Mesenchymal stem cell (in vitro differentiated cells and primary cell): ENCODE measurements at regions not wholly inside any gene's neighbourhood (a gene's known extent, or its start where the extent isn't known, plus 50 kb on each side); places are given as distances from the start of the nearest gene placed in this dataset.

Experiments used
- DNase-seq: peaks from one replicate; pipeline ENCODE4 v3.0.0-alpha.2; 2013
- H2AFZ ChIP-seq: one replicate; pipeline ENCODE4 v1.6.1; 2013; ENCODE audit warnings: low read depth, mild to moderate bottlenecking, control low read depth, inconsistent platforms, low read length, moderate library complexity
- H2AK5ac ChIP-seq: 2 replicates; pipeline ENCODE4 v1.6.1; 2013; ENCODE audit warnings: low read length, moderate library complexity, mild to moderate bottlenecking, inconsistent platforms; ENCODE audit not compliant: severe bottlenecking
- H2BK120ac ChIP-seq: one replicate; pipeline ENCODE4 v1.6.1; 2013; ENCODE audit warnings: low read depth, mild to moderate bottlenecking, inconsistent platforms, low read length, moderate library complexity
- H2BK12ac ChIP-seq, 2 experiments: one replicate each; pipeline ENCODE4 v1.6.1; 2013; ENCODE audit warnings: inconsistent platforms in 2 of 2, low read length in 2 of 2, mild to moderate bottlenecking in 2 of 2, moderate library complexity in 2 of 2, control low read depth in 1 of 2
- H2BK15ac ChIP-seq: one replicate; pipeline ENCODE4 v1.6.1; 2013; ENCODE audit warnings: mild to moderate bottlenecking, low read depth, inconsistent platforms; ENCODE audit not compliant: poor library complexity, severe bottlenecking
- H2BK5ac ChIP-seq: 2 replicates; pipeline ENCODE4 v1.6.1; 2013; ENCODE audit warnings: low read depth, mild to moderate bottlenecking, low read length, control low read depth, inconsistent platforms; ENCODE audit not compliant: poor library complexity, severe bottlenecking
- H3K14ac ChIP-seq, 2 experiments: one replicate each; pipeline ENCODE4 v1.6.1; 2013; ENCODE audit warnings: inconsistent platforms in 2 of 2, low read length in 2 of 2, control low read depth in 1 of 2, mild to moderate bottlenecking in 1 of 2, moderate library complexity in 1 of 2
- H3K18ac ChIP-seq, 2 experiments: one replicate each; pipeline ENCODE4 v1.6.1; 2013; ENCODE audit warnings: inconsistent platforms in 2 of 2, low read length in 2 of 2, control low read depth in 1 of 2, low read depth in 1 of 2, mild to moderate bottlenecking in 1 of 2
- H3K23ac ChIP-seq, 2 experiments: one replicate each; pipeline ENCODE4 v1.6.1; 2013; ENCODE audit warnings: inconsistent platforms in 2 of 2, low read length in 2 of 2, mild to moderate bottlenecking in 2 of 2, moderate library complexity in 2 of 2, control low read depth in 1 of 2
- H3K27ac ChIP-seq: 2 replicates; pipeline ENCODE4 v1.5.1; 2013; ENCODE audit warnings: mild to moderate bottlenecking, moderate library complexity, low read length, control low read depth, inconsistent platforms; ENCODE audit not compliant: poor library complexity, severe bottlenecking
- H3K27me3 ChIP-seq, 2 experiments: 2 replicates each; pipeline versions ENCODE4 v1.6.1 to v1.7.0; 2013; ENCODE audit warnings: low read length in 2 of 2, mild to moderate bottlenecking in 2 of 2, moderate library complexity in 2 of 2, control low read depth in 1 of 2, inconsistent platforms in 1 of 2; ENCODE audit not compliant: control insufficient read depth in 1 of 2, insufficient read depth in 1 of 2
- H3K36me3 ChIP-seq, 2 experiments: 2 replicates each; pipeline versions ENCODE4 v1.6.1 to v1.7.0; 2013; ENCODE audit warnings: low read length in 2 of 2, control low read depth in 1 of 2, inconsistent platforms in 1 of 2, low read depth in 1 of 2, mild to moderate bottlenecking in 1 of 2; ENCODE audit not compliant: insufficient read depth in 2 of 2, control insufficient read depth in 1 of 2
- H3K4ac ChIP-seq, 2 experiments: one replicate each; pipeline ENCODE4 v1.6.1; 2013; ENCODE audit warnings: inconsistent platforms in 2 of 2, low read length in 2 of 2, mild to moderate bottlenecking in 2 of 2, moderate library complexity in 2 of 2, control low read depth in 1 of 2, low read depth in 1 of 2
- H3K4me1 ChIP-seq: 2 replicates; pipeline ENCODE4 v1.6.1; 2013; ENCODE audit warnings: low read depth, low read length, control low read depth; ENCODE audit not compliant: control insufficient read depth, insufficient read depth
- H3K4me2 ChIP-seq: 2 replicates; pipeline ENCODE4 v1.6.1; 2013; ENCODE audit warnings: low read length, mild to moderate bottlenecking, inconsistent platforms; ENCODE audit not compliant: poor library complexity, severe bottlenecking
- H3K4me3 ChIP-seq, 2 experiments: 2 replicates each; pipeline versions ENCODE4 v1.5.1 to v1.7.0; 2013; ENCODE audit warnings: low read length in 2 of 2, mild to moderate bottlenecking in 2 of 2, control low read depth in 1 of 2, low read depth in 1 of 2; ENCODE audit not compliant: insufficient read depth in 1 of 2
- H3K79me1 ChIP-seq: replicated peaks from 2 replicates; pipeline ENCODE4 v1.6.1; 2013; ENCODE audit warnings: mild to moderate bottlenecking, control low read depth, low read length, inconsistent platforms; ENCODE audit not compliant: poor library complexity, severe bottlenecking
- H3K9ac ChIP-seq: 2 replicates; pipeline ENCODE4 v1.7.0; 2013; ENCODE audit warnings: mild to moderate bottlenecking, low read length, moderate library complexity
- H3K9me3 ChIP-seq: 2 replicates; pipeline ENCODE4 v1.7.0; 2013; ENCODE audit warnings: mild to moderate bottlenecking, low read length; ENCODE audit not compliant: control insufficient read depth
- H4K8ac ChIP-seq: one replicate; pipeline ENCODE4 v1.6.1; 2013; ENCODE audit warnings: inconsistent platforms, mild to moderate bottlenecking, low read length, moderate library complexity
- H4K91ac ChIP-seq: one replicate; pipeline ENCODE4 v1.6.1; 2013; ENCODE audit warnings: mild to moderate bottlenecking, low read length, inconsistent platforms
- WGBS: methylation state at CpG from one replicate; pipeline ENCODE4 v1.1.7; 2013; ENCODE audit warnings: mixed read lengths; 5-methylcytosine and 5-hydroxymethylcytosine counted together

DNA sequence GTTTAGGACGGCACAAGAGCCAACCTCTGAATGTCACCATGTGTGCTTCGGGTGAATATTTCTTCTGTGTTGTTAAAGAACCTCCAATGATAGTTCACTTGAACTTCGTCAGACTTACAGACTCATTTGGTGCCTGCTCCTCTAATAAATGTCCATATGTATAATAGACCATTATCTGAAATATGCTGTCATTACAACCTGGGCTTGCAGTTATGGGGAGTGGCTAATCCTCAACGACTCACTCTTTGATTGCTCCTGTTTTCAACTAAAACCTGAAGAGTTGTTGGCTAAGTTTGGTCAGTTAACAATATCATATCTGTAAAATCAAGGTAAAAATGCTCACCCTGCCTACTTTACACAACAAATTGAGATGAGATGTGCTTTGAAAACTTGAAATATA is 298.7 kb upstream of the PTGER4 start:
- H3K79me1 ChIP-seq, result no peaks in the 10 kb centered on the region
- H2BK5ac ChIP-seq, result no peak overlapping the region
- H3K4me2 ChIP-seq, result no peak overlapping the region
- no peak overlapping the region for H4K8ac ChIP-seq
- H3K9me3 ChIP-seq, result no peaks in the 10 kb centered on the region
- H3K23ac ChIP-seq, result no peak overlapping the region
- H3K36me3 ChIP-seq, result no peaks in the 10 kb centered on the region
- no peak overlapping the region for H3K9ac ChIP-seq
- no peak overlapping the region for H4K91ac ChIP-seq
- 94% methylated on average over 3 of the region's 4 CpGs for WGBS
- no peak overlapping the region for H2AFZ ChIP-seq
- no peaks in the 10 kb centered on the region for H3K27me3 ChIP-seq
- no peak overlapping the region for H3K18ac ChIP-seq
- DNase-seq, result no peak
- H2BK12ac ChIP-seq, result no peak overlapping the region
- no peak overlapping the region for H3K4ac ChIP-seq
- no peak overlapping the region for H2BK15ac ChIP-seq
- H3K4me3 ChIP-seq, result no peak overlapping the region
- no peak overlapping the region for H2AK5ac ChIP-seq
- no peak overlapping the region for H3K27ac ChIP-seq
- no peak overlapping the region for H3K14ac ChIP-seq
- peaks cover 4% of the 10 kb centered on the region for H3K4me1 ChIP-seq
- no peak overlapping the region for H2BK120ac ChIP-seq

- H2AK5ac ChIP-seq, result no peak overlapping the region
- H3K14ac ChIP-seq, result no peak overlapping the region
- H4K91ac ChIP-seq, result no peak overlapping the region
- no peaks in the 10 kb centered on the region for H3K79me1 ChIP-seq
- H3K4me3 ChIP-seq, result no peak overlapping the region
- H3K27ac ChIP-seq, result no peak overlapping the region
- H2BK15ac ChIP-seq, result no peak overlapping the region
- no peak overlapping the region for H4K8ac ChIP-seq
- H3K23ac ChIP-seq, result no peak overlapping the region
- no peak overlapping the region for H3K18ac ChIP-seq
- DNase-seq, result no peak
- no peak overlapping the region for H3K4me2 ChIP-seq
- no peak overlapping the region for H2BK12ac ChIP-seq
- H2BK5ac ChIP-seq, result no peak overlapping the region
- H2BK120ac ChIP-seq, result no peak overlapping the region
- H2AFZ ChIP-seq, result no peak overlapping the region
- H3K9me3 ChIP-seq, result no peaks in the 10 kb centered on the region
- H3K4ac ChIP-seq, result no peak overlapping the region
- no peaks in the 10 kb centered on the region for H3K4me1 ChIP-seq
- no peaks in the 10 kb centered on the region for H3K36me3 ChIP-seq
- WGBS, result 84% methylated on average over 5 of the region's 6 CpGs
- H3K9ac ChIP-seq, result no peak overlapping the region
- no peaks in the 10 kb centered on the region for H3K27me3 ChIP-seq
Observed at GRCh38 chr5:40378396-40379177, 301.1 kb upstream of the PTGER4 start.

GRCh38 chr5:40376566-40376965 is 303.1 kb upstream of the PTGER4 start:
- Histone ChIP-seq H3K23ac (no peak overlapping the region), H2AK5ac (no peak overlapping the region), H2BK120ac (no peak overlapping the region), H3K4me3 (no peak overlapping the region), H4K91ac (no peak overlapping the region), H2BK5ac (no peak overlapping the region), H3K79me1 (no peaks in the 10 kb centered on the region), H3K36me3 (no peaks in the 10 kb centered on the region), H2AFZ (no peak overlapping the region), H3K18ac (no peak overlapping the region), H3K9ac (no peak overlapping the region), H3K9me3 (no peaks in the 10 kb centered on the region), H2BK12ac (no peak overlapping the region), H3K4me1 (no peaks in the 10 kb centered on the region), H3K4ac (no peak overlapping the region), H3K4me2 (no peak overlapping the region), H3K14ac (no peak overlapping the region), H2BK15ac (no peak overlapping the region), H3K27ac (no peak overlapping the region), H4K8ac (no peak overlapping the region), H3K27me3 (no peaks in the 10 kb centered on the region)
- WGBS, result no CpG with 5 or more reads among the region's 1 CpG
- DNase-seq, result no peak

- no peak overlapping the region for H2BK15ac ChIP-seq
- no peak for DNase-seq
- no peak overlapping the region for H3K4me2 ChIP-seq
- 69% methylated on average over 3 of the region's 6 CpGs for WGBS
- no peaks in the 10 kb centered on the region for H3K9me3 ChIP-seq
- no peak overlapping the region for H3K14ac ChIP-seq
- no peak overlapping the region for H3K18ac ChIP-seq
- no peaks in the 10 kb centered on the region for H3K27me3 ChIP-seq
- no peak overlapping the region for H3K4me3 ChIP-seq
- no peaks in the 10 kb centered on the region for H3K36me3 ChIP-seq
- H4K8ac ChIP-seq, result no peak overlapping the region
- H2BK5ac ChIP-seq, result no peak overlapping the region
- H3K79me1 ChIP-seq, result no peaks in the 10 kb centered on the region
- H3K27ac ChIP-seq, result no peak overlapping the region
- H3K4ac ChIP-seq, result no peak overlapping the region
- H2BK120ac ChIP-seq, result no peak overlapping the region
- no peaks in the 10 kb centered on the region for H3K4me1 ChIP-seq
- H2AFZ ChIP-seq, result no peak overlapping the region
- no peak overlapping the region for H3K9ac ChIP-seq
- H2AK5ac ChIP-seq, result no peak overlapping the region
- H3K23ac ChIP-seq, result no peak overlapping the region
- no peak overlapping the region for H4K91ac ChIP-seq
- no peak overlapping the region for H2BK12ac ChIP-seq
Observed at GRCh38 chr5:40374853-40375252, 304.9 kb upstream of the PTGER4 start.
